ENCODE measurements at regions not wholly inside any gene's neighbourhood (a gene's known extent, or its start where the extent isn't known, plus 50 kb on each side); places are given as distances from the start of the nearest gene placed in this dataset.

GRCh38 chr13:89673789-89674311 lies 1673.6 kb upstream of the MIR17HG start:
- in situ Hi-C loops (cut with MboI; ENCODE audit: low pct_unique_long_range_greater_than_20kb in 2 of 9, low sequenced_read_pairs in 9 of 9, unreplicated experiment in 9 of 9): no loop called here
- ATAC-seq (replicated peaks in 6 of 8): no peak
- Histone ChIP-seq H3K4me3 (no peak overlapping the region), H3K27ac (no peak overlapping the region), H3K4me1 (replicated peaks in 1 of 2) (no peaks in the 10 kb centered on the region)
- 0 to 93% (median 81%) methylated on average over 1 to 3 of the region's 3 CpGs for WGBS, 10 experiments

GRCh38 chr13:89678466-89679121 lies 1668.9 kb upstream of the MIR17HG start:
- peak in 5 of 8 experiments; percentile 40 to 89 (median 56) for ATAC-seq (replicated peaks in 6 of 8)
- 0 to 100% (median 88%) methylated on average over 2 of the region's 2 CpGs; no CpG with 5 or more reads in 3 of the 10 experiments for WGBS, 10 experiments
- no peak overlapping the region for H3K27ac ChIP-seq
- in situ Hi-C loops (cut with MboI; ENCODE audit: low pct_unique_long_range_greater_than_20kb in 2 of 9, low sequenced_read_pairs in 9 of 9, unreplicated experiment in 9 of 9): no loop called here
- H3K4me3 ChIP-seq: no peak overlapping the region
- H3K4me1 ChIP-seq (replicated peaks in 1 of 2): no peaks in the 10 kb centered on the region

GRCh38 chr13:89684896-89685295 lies 1662.6 kb upstream of the MIR17HG start:
- no peak overlapping the region for H3K27ac ChIP-seq
- H3K4me3 ChIP-seq: no peak overlapping the region
- H3K4me1 ChIP-seq (replicated peaks in 1 of 2): peaks cover 5 to 11% of the 10 kb centered on the region in 2 donors
- in situ Hi-C loops (cut with MboI; ENCODE audit: low pct_unique_long_range_greater_than_20kb in 2 of 9, low sequenced_read_pairs in 9 of 9, unreplicated experiment in 9 of 9): no loop called here
- no peak for ATAC-seq (replicated peaks in 6 of 8)

GRCh38 chr13:89686171-89686570 lies 1661.3 kb upstream of the MIR17HG start:
- peak in 1 of 8 experiments; percentile 16 for ATAC-seq (replicated peaks in 6 of 8)
- peaks cover 5 to 11% of the 10 kb centered on the region in 2 donors for H3K4me1 ChIP-seq (replicated peaks in 1 of 2)
- H3K27ac ChIP-seq: no peak overlapping the region
- H3K4me3 ChIP-seq: no peak overlapping the region
- WGBS, 10 experiments: 20 to 100% (median 70%) methylated on average over 1 to 5 of the region's 5 CpGs; no CpG with 5 or more reads in 2 of the 10 experiments
- in situ Hi-C loops (cut with MboI; ENCODE audit: low pct_unique_long_range_greater_than_20kb in 2 of 9, low sequenced_read_pairs in 9 of 9, unreplicated experiment in 9 of 9): no loop called here

- in situ Hi-C loops (cut with MboI; ENCODE audit: low pct_unique_long_range_greater_than_20kb in 2 of 9, low sequenced_read_pairs in 9 of 9, unreplicated experiment in 9 of 9): no loop called here
- ATAC-seq (replicated peaks in 6 of 8): no peak
- 4 to 100% (median 81%) methylated on average over 2 to 5 of the region's 5 CpGs for WGBS, 10 experiments
- Histone ChIP-seq H3K27ac (no peak overlapping the region), H3K4me1 (replicated peaks in 1 of 2) (peaks cover 5 to 11% of the 10 kb centered on the region in 2 donors), H3K4me3 (no peak overlapping the region)
These were observed 1660.4 kb upstream of the MIR17HG start for GRCh38 chr13:89687066-89687465.

- H3K4me3 ChIP-seq: no peak overlapping the region
These were observed 1658.6 kb upstream of the MIR17HG start for GRCh38 chr13:89688918-89689317.

GRCh38 chr13:89694451-89694850 lies 1653.0 kb upstream of the MIR17HG start:
- 0 to 100% (median 83%) methylated on average over 1 of the region's 1 CpG; no CpG with 5 or more reads in 1 of the 10 experiments for WGBS, 10 experiments
- in situ Hi-C loops (cut with MboI; ENCODE audit: low pct_unique_long_range_greater_than_20kb in 2 of 9, low sequenced_read_pairs in 9 of 9, unreplicated experiment in 9 of 9): no loop called here
- no peak overlapping the region for H3K4me3 ChIP-seq
- ATAC-seq (replicated peaks in 6 of 8): no peak
- no peak overlapping the region for H3K27ac ChIP-seq
- H3K4me1 ChIP-seq (replicated peaks in 1 of 2): peaks cover 0 to 2% of the 10 kb centered on the region in 2 donors

More at GRCh38 chr13:89688918-89689317, 1658.6 kb upstream of the MIR17HG start:
- peak in 5 of 8 experiments; percentile 86 to 95 (median 92) for ATAC-seq (replicated peaks in 6 of 8)
- Histone ChIP-seq H3K4me1 (replicated peaks in 1 of 2) (peaks cover 5 to 11% of the 10 kb centered on the region in 2 donors), H3K27ac (no peak overlapping the region)
- in situ Hi-C loops (cut with MboI; ENCODE audit: low pct_unique_long_range_greater_than_20kb in 2 of 9, low sequenced_read_pairs in 9 of 9, unreplicated experiment in 9 of 9): no loop called here
- 0 to 100% (median 68%) methylated on average over 1 to 3 of the region's 3 CpGs; no CpG with 5 or more reads in 2 of the 10 experiments for WGBS, 10 experiments

GRCh38 chr13:89695343-89696257 lies 1651.9 kb upstream of the MIR17HG start:
- Histone ChIP-seq H3K4me1 (replicated peaks in 1 of 2) (no peaks in the 10 kb centered on the region), H3K27ac (no peak overlapping the region), H3K4me3 (no peak overlapping the region)
- in situ Hi-C loops (cut with MboI; ENCODE audit: low pct_unique_long_range_greater_than_20kb in 2 of 9, low sequenced_read_pairs in 9 of 9, unreplicated experiment in 9 of 9): no loop called here
- peak in 5 of 8 experiments; percentile 45 to 82 (median 67) for ATAC-seq (replicated peaks in 6 of 8)
- 0 to 40% (median 10%) methylated on average over 1 to 4 of the region's 4 CpGs for WGBS, 10 experiments

- Histone ChIP-seq H3K27ac (no peak overlapping the region), H3K4me1 (replicated peaks in 1 of 2) (no peaks in the 10 kb centered on the region), H3K4me3 (no peak overlapping the region)
- WGBS, 10 experiments: 39 to 100% (median 81%) methylated on average over 1 to 9 of the region's 9 CpGs; no CpG with 5 or more reads in 1 of the 10 experiments
- in situ Hi-C loops (cut with MboI; ENCODE audit: low pct_unique_long_range_greater_than_20kb in 2 of 9, low sequenced_read_pairs in 9 of 9, unreplicated experiment in 9 of 9): no loop called here
- ATAC-seq (replicated peaks in 6 of 8): peak in 1 of 8 experiments; percentile 32
These were observed 1645.6 kb upstream of the MIR17HG start for GRCh38 chr13:89701913-89702312.

GRCh38 chr13:89704040-89704439 lies 1643.4 kb upstream of the MIR17HG start:
- no peak overlapping the region for H3K27ac ChIP-seq
- ATAC-seq (replicated peaks in 6 of 8): no peak
- no peaks in the 10 kb centered on the region for H3K4me1 ChIP-seq (replicated peaks in 1 of 2)
- no peak overlapping the region for H3K4me3 ChIP-seq
- in situ Hi-C loops (cut with MboI; ENCODE audit: low pct_unique_long_range_greater_than_20kb in 2 of 9, low sequenced_read_pairs in 9 of 9, unreplicated experiment in 9 of 9): no loop called here

- H3K4me3 ChIP-seq: no peak overlapping the region
- no peak for ATAC-seq (replicated peaks in 6 of 8)
- H3K4me1 ChIP-seq (replicated peaks in 1 of 2): no peaks in the 10 kb centered on the region
- 0 to 92% (median 70%) methylated on average over 2 to 6 of the region's 6 CpGs; no CpG with 5 or more reads in 1 of the 10 experiments for WGBS, 10 experiments
- in situ Hi-C loops (cut with MboI; ENCODE audit: low pct_unique_long_range_greater_than_20kb in 2 of 9, low sequenced_read_pairs in 9 of 9, unreplicated experiment in 9 of 9): no loop called here
- H3K27ac ChIP-seq: no peak overlapping the region
These were observed 1639.5 kb upstream of the MIR17HG start for GRCh38 chr13:89708013-89708412.

GRCh38 chr13:89721216-89721615 lies 1626.3 kb upstream of the MIR17HG start:
- 6 to 100% (median 80%) methylated on average over 1 to 4 of the region's 4 CpGs; no CpG with 5 or more reads in 1 of the 10 experiments for WGBS, 10 experiments
- Histone ChIP-seq H3K27ac (no peak overlapping the region), H3K4me1 (replicated peaks in 1 of 2) (no peaks in the 10 kb centered on the region), H3K4me3 (no peak overlapping the region)
- no peak for ATAC-seq (replicated peaks in 6 of 8)
- in situ Hi-C loops (cut with MboI; ENCODE audit: low pct_unique_long_range_greater_than_20kb in 2 of 9, low sequenced_read_pairs in 9 of 9, unreplicated experiment in 9 of 9): no loop called here

GRCh38 chr13:89726690-89727435 lies 1620.6 kb upstream of the MIR17HG start:
- no peak for ATAC-seq (replicated peaks in 6 of 8)
- 0 to 100% (median 89%) methylated on average over 1 to 2 of the region's 2 CpGs for WGBS, 10 experiments
- in situ Hi-C loops (cut with MboI; ENCODE audit: low pct_unique_long_range_greater_than_20kb in 2 of 9, low sequenced_read_pairs in 9 of 9, unreplicated experiment in 9 of 9): no loop called here
- no peak overlapping the region for H3K27ac ChIP-seq
- no peak overlapping the region for H3K4me3 ChIP-seq
- no peaks in the 10 kb centered on the region for H3K4me1 ChIP-seq (replicated peaks in 1 of 2)
